Kidney epithelial cell (primary cell): ENCODE measurements at regions not wholly inside any gene's neighbourhood (a gene's known extent, or its start where the extent isn't known, plus 50 kb on each side); places are given as distances from the start of the nearest gene placed in this dataset.
A peak's percentile ranks its signal among the peaks of the same experiment; 100 is the strongest.

Experiments used
- DNase-seq: peaks from one replicate; pipeline ENCODE4 v3.0.0-alpha.2; 2010; ENCODE audit warnings: low read depth
- H3K27me3 ChIP-seq: 2 replicates; pipeline ENCODE4 v1.6.0; 2011; ENCODE audit warnings: low read length; ENCODE audit not compliant: control insufficient read depth, insufficient read depth
- H3K36me3 ChIP-seq: 2 replicates; pipeline ENCODE4 v1.5.1; 2011; ENCODE audit warnings: low read length; ENCODE audit not compliant: control insufficient read depth, insufficient read depth
- H3K4me3 ChIP-seq: 2 replicates; pipeline ENCODE4 v1.5.1; 2011; ENCODE audit warnings: low read depth, mild to moderate bottlenecking, control low read depth, low read length
- TF ChIP-seq, protein P1 (sequence below): IDR thresholded peaks from 2 replicates; pipeline ENCODE4 v1.5.1; 2011; ENCODE audit warnings: mild to moderate bottlenecking, moderate library complexity, low read length, control low read depth, inconsistent platforms; ENCODE audit not compliant: insufficient read depth, poor library complexity, severe bottlenecking

DNA sequence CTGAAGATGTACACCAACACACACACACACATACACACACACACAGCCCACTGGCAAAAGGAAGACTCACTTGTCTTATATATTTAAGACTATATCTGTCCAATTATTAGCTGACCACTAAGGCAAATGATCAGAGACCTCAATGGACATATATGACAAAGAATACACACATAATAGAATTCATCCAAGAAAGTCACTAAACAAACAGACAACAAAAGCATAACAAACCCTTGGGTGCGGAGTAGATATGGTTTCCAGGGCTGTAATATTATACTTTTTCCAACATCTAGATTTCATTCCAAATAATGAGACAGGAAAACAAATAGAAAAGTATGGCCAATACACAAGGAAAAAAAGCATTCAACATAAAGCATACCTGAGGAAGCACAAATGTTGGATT, 72.3 kb upstream of the PRICKLE2 start:
- Histone ChIP-seq H3K4me3 (no peak overlapping the region), H3K27me3 (no peaks in the 10 kb centered on the region), H3K36me3 (no peaks in the 10 kb centered on the region)
- TF ChIP-seq, protein P1, sequence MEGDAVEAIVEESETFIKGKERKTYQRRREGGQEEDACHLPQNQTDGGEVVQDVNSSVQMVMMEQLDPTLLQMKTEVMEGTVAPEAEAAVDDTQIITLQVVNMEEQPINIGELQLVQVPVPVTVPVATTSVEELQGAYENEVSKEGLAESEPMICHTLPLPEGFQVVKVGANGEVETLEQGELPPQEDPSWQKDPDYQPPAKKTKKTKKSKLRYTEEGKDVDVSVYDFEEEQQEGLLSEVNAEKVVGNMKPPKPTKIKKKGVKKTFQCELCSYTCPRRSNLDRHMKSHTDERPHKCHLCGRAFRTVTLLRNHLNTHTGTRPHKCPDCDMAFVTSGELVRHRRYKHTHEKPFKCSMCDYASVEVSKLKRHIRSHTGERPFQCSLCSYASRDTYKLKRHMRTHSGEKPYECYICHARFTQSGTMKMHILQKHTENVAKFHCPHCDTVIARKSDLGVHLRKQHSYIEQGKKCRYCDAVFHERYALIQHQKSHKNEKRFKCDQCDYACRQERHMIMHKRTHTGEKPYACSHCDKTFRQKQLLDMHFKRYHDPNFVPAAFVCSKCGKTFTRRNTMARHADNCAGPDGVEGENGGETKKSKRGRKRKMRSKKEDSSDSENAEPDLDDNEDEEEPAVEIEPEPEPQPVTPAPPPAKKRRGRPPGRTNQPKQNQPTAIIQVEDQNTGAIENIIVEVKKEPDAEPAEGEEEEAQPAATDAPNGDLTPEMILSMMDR: no peak
- no peak for DNase-seq

DNA sequence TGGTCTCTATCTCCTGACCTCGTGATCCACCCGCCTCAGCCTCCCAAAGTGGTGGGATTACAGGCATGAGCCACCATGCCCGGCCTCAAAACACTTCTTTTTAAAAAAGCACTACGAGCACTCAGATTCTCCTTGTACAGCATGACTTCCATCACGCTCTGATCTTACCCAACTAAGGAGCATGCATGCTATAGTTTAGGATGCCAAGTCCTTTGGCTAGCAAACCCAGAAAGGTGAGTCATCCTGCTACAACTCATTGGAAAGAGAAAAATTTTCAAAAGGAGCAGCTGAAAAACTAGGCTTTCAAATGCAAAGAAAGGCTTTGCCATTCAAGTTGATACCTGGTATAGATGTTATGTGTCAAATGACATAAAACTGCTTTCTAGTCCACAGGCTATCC, 70.3 kb upstream of the PRICKLE2 start:
- no peaks in the 10 kb centered on the region for H3K36me3 ChIP-seq
- peak; percentile 41 for DNase-seq
- TF ChIP-seq, protein P1: no peak
- H3K27me3 ChIP-seq: no peaks in the 10 kb centered on the region
- no peak overlapping the region for H3K4me3 ChIP-seq

DNA sequence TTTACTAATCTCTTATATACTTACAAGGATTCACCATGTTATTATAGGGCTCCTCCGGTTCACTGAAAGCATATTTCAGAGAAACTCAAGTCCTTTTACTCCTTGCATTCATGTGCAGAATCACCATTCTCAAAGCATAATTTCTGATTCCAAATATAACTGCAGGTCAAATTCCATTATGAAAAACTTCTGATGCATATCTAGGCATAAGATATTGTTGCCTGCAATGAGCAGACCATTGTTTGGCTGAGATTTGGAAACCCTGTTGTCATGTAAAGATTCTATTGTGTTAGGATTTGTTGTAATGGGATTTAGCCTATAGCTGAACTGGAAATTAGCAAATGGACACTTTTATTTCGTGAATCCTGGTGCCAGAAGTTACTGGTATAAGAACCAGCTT, 69.5 kb upstream of the PRICKLE2 start:
- Histone ChIP-seq H3K27me3 (no peaks in the 10 kb centered on the region), H3K36me3 (no peaks in the 10 kb centered on the region), H3K4me3 (no peak overlapping the region)
- TF ChIP-seq, protein P1: no peak
- DNase-seq: no peak

- Histone ChIP-seq H3K27me3 (no peaks in the 10 kb centered on the region), H3K36me3 (no peaks in the 10 kb centered on the region), H3K4me3 (no peak overlapping the region)
- TF ChIP-seq, protein P1: no peak
- DNase-seq: no peak
Observed at GRCh38 chr3:64293121-64293520, 67.9 kb upstream of the PRICKLE2 start.

DNA sequence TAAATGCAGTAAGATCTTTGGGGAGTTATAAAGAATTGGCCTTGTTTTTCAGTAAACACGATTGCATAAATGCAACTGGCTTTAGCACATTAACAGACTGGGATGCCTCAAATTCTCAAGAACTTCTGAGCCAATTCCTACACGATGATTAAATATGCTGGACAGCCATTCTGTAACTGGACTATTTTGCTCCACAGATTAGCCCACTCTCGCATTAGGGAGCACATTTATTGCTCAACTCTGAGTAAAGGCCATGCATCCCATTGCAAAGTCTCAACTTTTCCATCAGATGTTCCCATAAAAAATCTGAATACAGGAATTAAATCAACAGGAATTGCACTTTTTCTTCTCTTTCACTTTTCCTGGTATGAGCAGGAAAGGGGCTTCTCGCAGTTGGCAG, 66.7 kb upstream of the PRICKLE2 start:
- TF ChIP-seq, protein P1: no peak
- H3K36me3 ChIP-seq: no peaks in the 10 kb centered on the region
- H3K27me3 ChIP-seq: no peaks in the 10 kb centered on the region
- no peak for DNase-seq
- no peak overlapping the region for H3K4me3 ChIP-seq

GRCh38 chr3:64291345-64291744, 66.1 kb upstream of the PRICKLE2 start:
- DNase-seq: peak; percentile 67
- Histone ChIP-seq H3K27me3 (no peaks in the 10 kb centered on the region), H3K36me3 (no peaks in the 10 kb centered on the region), H3K4me3 (no peak overlapping the region)
- TF ChIP-seq, protein P1: no peak
